LNCAP (cell line): ENCODE measurements at regions not wholly inside any gene's neighbourhood (a gene's known extent, or its start where the extent isn't known, plus 50 kb on each side); places are given as distances from the start of the nearest gene placed in this dataset.

Experiments
- TF ChIP-seq, protein P1 (sequence below): fragments of 450-650 bp; IDR thresholded peaks from 2 replicates; pipeline ENCODE4 v1.5.1; 2017; ENCODE audit warnings: mild to moderate bottlenecking

DNA sequence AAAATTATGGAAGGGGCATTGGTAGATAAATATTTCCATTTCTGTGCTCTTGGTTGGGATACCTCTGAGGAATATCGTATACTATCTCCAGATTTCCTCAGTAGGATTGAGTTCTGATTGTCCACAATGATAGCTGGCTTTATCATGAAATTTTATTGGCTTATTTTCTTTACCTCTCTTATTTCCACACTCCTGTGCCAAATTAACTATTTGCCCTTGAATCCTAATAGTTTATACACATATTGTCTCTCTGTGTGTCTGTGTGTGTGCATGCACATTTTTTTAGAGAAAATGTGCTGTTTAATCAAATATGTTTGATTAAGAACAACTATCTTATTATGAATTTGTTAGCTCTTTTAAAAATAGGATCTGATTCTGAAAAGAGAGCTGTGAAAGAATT lies 271.6 kb downstream of the DTHD1 start:
- TF ChIP-seq, protein P1, sequence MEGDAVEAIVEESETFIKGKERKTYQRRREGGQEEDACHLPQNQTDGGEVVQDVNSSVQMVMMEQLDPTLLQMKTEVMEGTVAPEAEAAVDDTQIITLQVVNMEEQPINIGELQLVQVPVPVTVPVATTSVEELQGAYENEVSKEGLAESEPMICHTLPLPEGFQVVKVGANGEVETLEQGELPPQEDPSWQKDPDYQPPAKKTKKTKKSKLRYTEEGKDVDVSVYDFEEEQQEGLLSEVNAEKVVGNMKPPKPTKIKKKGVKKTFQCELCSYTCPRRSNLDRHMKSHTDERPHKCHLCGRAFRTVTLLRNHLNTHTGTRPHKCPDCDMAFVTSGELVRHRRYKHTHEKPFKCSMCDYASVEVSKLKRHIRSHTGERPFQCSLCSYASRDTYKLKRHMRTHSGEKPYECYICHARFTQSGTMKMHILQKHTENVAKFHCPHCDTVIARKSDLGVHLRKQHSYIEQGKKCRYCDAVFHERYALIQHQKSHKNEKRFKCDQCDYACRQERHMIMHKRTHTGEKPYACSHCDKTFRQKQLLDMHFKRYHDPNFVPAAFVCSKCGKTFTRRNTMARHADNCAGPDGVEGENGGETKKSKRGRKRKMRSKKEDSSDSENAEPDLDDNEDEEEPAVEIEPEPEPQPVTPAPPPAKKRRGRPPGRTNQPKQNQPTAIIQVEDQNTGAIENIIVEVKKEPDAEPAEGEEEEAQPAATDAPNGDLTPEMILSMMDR: no peak

DNA sequence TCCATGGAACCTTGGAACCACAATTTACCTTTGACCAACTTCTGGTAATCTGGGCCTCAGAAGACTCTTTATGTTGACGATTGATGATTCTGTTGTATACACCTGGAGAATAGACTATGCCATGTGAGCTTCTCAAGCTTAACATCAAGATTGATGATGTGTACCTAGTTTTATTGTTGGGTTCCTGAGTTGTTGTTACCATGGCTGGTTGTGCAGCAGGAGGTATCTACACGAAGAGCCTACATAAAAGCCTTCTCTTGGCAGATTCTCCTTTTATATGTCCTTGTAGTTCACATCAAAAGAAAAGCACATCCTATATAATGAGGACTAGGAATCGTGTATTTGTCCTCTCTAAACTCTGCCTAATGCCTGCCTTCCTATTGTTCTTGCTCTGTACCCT lies 272.0 kb downstream of the DTHD1 start:
- TF ChIP-seq, protein P1: no peak

DNA sequence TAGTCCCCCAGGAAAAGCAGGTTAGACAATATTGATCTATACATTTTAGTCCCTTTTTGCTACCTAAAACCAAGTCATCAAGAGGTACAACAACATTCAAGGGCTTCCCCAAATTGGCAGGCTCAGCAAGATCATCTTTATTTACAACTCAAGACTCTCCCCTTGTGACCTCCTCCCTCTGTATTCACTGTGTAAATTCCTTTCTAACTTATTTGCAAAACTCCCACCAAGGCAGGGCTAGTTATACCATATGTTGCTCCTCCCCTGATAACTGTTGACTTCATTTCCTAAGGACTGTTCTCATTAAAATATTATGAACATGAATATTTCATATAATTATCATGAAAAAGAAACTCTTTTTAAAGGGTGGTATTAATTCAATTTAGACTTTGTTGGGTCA lies 275.6 kb downstream of the DTHD1 start:
- TF ChIP-seq, protein P1: no peak

GRCh38 chr4:36568575-36568974 lies 287.2 kb downstream of the DTHD1 start:
- TF ChIP-seq, protein P1: no peak

GRCh38 chr4:36573441-36573840 lies 292.0 kb downstream of the DTHD1 start:
- TF ChIP-seq, protein P1: no peak

- TF ChIP-seq, protein P1: no peak
Observed at GRCh38 chr4:36574816-36575215, 293.4 kb downstream of the DTHD1 start.

GRCh38 chr4:36582198-36582597 lies 300.8 kb downstream of the DTHD1 start:
- TF ChIP-seq, protein P1: no peak

DNA sequence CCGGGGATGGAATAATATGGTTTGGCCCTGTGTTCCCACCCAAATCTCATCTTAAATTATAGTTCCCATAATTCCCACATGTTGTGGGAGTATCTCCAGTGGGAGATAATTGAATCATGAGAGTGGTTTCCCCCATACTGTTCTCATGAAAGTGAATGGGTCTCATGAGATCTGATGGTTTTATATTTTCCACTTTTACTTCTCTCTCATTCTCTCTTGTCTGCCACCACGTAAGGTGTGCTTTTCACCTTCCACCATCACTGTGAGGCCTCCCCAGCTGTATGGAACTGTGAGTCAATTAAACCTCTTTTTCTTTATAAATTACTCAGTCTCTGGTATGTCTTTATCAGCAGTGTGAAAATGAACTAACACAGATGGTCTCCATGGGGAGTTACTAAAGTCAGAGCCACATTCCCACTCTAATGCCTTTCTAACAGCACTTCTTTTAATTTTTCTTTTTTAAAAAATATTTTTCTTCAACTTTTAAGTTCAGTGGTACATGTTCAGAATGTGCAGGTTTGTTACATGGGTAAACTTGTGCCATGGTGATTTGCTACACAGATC lies 306.6 kb downstream of the DTHD1 start:
- TF ChIP-seq, protein P1: no peak
